HCT116 (cell line): ENCODE measurements at regions not wholly inside any gene's neighbourhood (a gene's known extent, or its start where the extent isn't known, plus 50 kb on each side); places are given as distances from the start of the nearest gene placed in this dataset.

ENCODE experiments used
- ATAC-seq: fragments of 200-7000 bp; cut with Tn5 transposase; 2 replicates; pipeline ENCODE4 v1.9.1; 2020; ENCODE audit warnings: mild to moderate bottlenecking, moderate library complexity
- BruUV-seq: library from RNA; stranded (reverse); fragments of 400-500 nt; replicated peaks from 2 replicates; lab custom pipeline; 2021; lab: Mats Ljungman, UMichigan
- CTCF ChIA-PET: fragments of 300-600 bp; sonication (Branson Sonifier 250); formaldehyde crosslinking; loops from one replicate; lab custom pipeline; 2021; ENCODE audit warnings: antibody characterized with exemption; lab: Charles Lee
- POLR2A ChIA-PET: fragments of 300-600, 350-600 bp; sonication (Branson Sonifier 250); formaldehyde crosslinking; loops from one replicate; lab custom pipeline; 2021; ENCODE audit warnings: antibody characterized with exemption; lab: Charles Lee
- RAD21 ChIA-PET, 2 experiments: fragments of 300-600 bp; sonication (Branson Sonifier 250); formaldehyde crosslinking; loops; one replicate each; lab custom pipeline; 2023; ENCODE audit warnings: low total read pairs in 2 of 2; ENCODE audit not compliant: uncharacterized antibody in 2 of 2, unreplicated experiment in 2 of 2, low non-redundant PET in 1 of 2; lab: Charles Lee
- DNase-seq: peaks from one replicate; pipeline ENCODE4 v3.0.0-alpha.2; 2010; ENCODE audit warnings: low read depth, low spot score
- H2AFZ ChIP-seq: fragments of 200-600 bp; shearing (Covaris generic), sonication (generic); 2 replicates; pipeline ENCODE4 v1.6.1; 2017; ENCODE audit warnings: low read depth, mixed run types, mixed read lengths, antibody characterized with exemption, low read length; ENCODE audit not compliant: poor library complexity, severe bottlenecking
- H3K27ac ChIP-seq: 2 replicates; pipeline ENCODE4 v1.5.1; 2012; ENCODE audit warnings: low read depth, low read length
- H3K27me3 ChIP-seq: fragments of 200-600 bp; sonication (generic); 2 replicates; pipeline ENCODE4 v1.6.1; 2016; ENCODE audit warnings: mixed run types, low read length, mixed read lengths; ENCODE audit not compliant: insufficient read depth
- H3K36me3 ChIP-seq, 2 experiments: fragments of 200-500 bp in 1 of 2; fragments of 200-600 bp in 1 of 2; sonication (Bioruptor generic) in 1 of 2; sonication (generic) in 1 of 2; 2 replicates each; pipeline versions ENCODE4 v1.5.1 to v1.6.1; 2014 to 2016; ENCODE audit warnings: low read length in 2 of 2, inconsistent platforms in 1 of 2, mixed read lengths in 1 of 2, mixed run types in 1 of 2; ENCODE audit not compliant: insufficient read depth in 2 of 2, control insufficient read depth in 1 of 2
- H3K4me1 ChIP-seq, 2 experiments: fragments of 200-600 bp in 1 of 2; sonication (generic) in 1 of 2; 2 replicates each; pipeline versions ENCODE4 v1.5.1 to v1.6.1; 2012 to 2017; ENCODE audit warnings: low read length in 2 of 2, inconsistent platforms in 1 of 2, mild to moderate bottlenecking in 1 of 2, mixed read lengths in 1 of 2, mixed run types in 1 of 2, moderate library complexity in 1 of 2; ENCODE audit not compliant: insufficient read depth in 2 of 2, control insufficient read depth in 1 of 2
- H3K4me2 ChIP-seq: fragments of 200-600 bp; sonication (generic); 2 replicates; pipeline ENCODE4 v1.6.1; 2017; ENCODE audit warnings: mixed run types, low read length, mixed read lengths
- H3K4me3 ChIP-seq, 2 experiments: fragments of 200-600 bp in 1 of 2; sonication (generic) in 1 of 2; replicated peaks in 1 of 2; 2 replicates each; pipeline ENCODE4 v1.5.1; 2011 to 2016; ENCODE audit warnings: low read length in 2 of 2, control low read depth in 1 of 2, low read depth in 1 of 2, mild to moderate bottlenecking in 1 of 2, mixed read lengths in 1 of 2, mixed run types in 1 of 2
- H3K79me2 ChIP-seq: fragments of 200-600 bp; sonication (generic); 2 replicates; pipeline ENCODE4 v1.6.1; 2017; ENCODE audit warnings: mild to moderate bottlenecking, mixed run types, low read length, moderate library complexity, mixed read lengths; ENCODE audit not compliant: insufficient read depth
- H3K9ac ChIP-seq: fragments of 200-600 bp; sonication (generic); 2 replicates; pipeline ENCODE4 v1.6.1; 2016; ENCODE audit warnings: low read length, mixed read lengths
- H3K9me2 ChIP-seq: fragments of 200-600 bp; sonication (generic), shearing (Covaris generic); 2 replicates; pipeline ENCODE4 v1.6.1; 2017; ENCODE audit warnings: mixed run types, mild to moderate bottlenecking, moderate library complexity; ENCODE audit not compliant: insufficient read depth
- H3K9me3 ChIP-seq, 2 experiments: fragments of 200-500 bp in 1 of 2; fragments of 200-600 bp in 1 of 2; sonication (Bioruptor generic) in 1 of 2; sonication (generic) in 1 of 2; 2 replicates each; pipeline ENCODE4 v1.6.1; 2014 to 2017; ENCODE audit warnings: low read length in 2 of 2, mixed read lengths in 2 of 2, inconsistent platforms in 1 of 2, low read depth in 1 of 2, mild to moderate bottlenecking in 1 of 2, mixed run types in 1 of 2, moderate library complexity in 1 of 2; ENCODE audit not compliant: control insufficient read depth in 1 of 2, insufficient read depth in 1 of 2
- H4K20me1 ChIP-seq: fragments of 200-600 bp; sonication (generic), shearing (Covaris generic); 2 replicates; pipeline ENCODE4 v1.6.1; 2017; ENCODE audit warnings: mixed run types, mild to moderate bottlenecking, moderate library complexity; ENCODE audit not compliant: insufficient read depth
- CBX3 ChIP-seq: IDR thresholded peaks from 2 replicates; pipeline ENCODE4 v1.6.1; 2012; ENCODE audit warnings: low read depth
- CEBPB ChIP-seq: IDR thresholded peaks from 2 replicates; pipeline ENCODE4 v1.6.1; 2012; ENCODE audit warnings: low read depth
- CTCF ChIP-seq, 3 experiments: fragments of 200-600 bp in 1 of 3; sonication (generic) in 1 of 3; IDR thresholded peaks in 2 of 3; conservative IDR thresholded peaks in 1 of 3; 2 replicates each; pipeline ENCODE4 v1.5.1; 2012 to 2017; ENCODE audit warnings: low read depth in 2 of 3, low read length in 2 of 3, antibody characterized with exemption in 1 of 3, borderline replicate concordance in 1 of 3, control low read depth in 1 of 3, mild to moderate bottlenecking in 1 of 3, mixed read lengths in 1 of 3, mixed run types in 1 of 3, moderate library complexity in 1 of 3; ENCODE audit not compliant: insufficient read depth in 1 of 3
- EZH2phosphoT487 ChIP-seq: fragments of 200-600 bp; IDR thresholded peaks from 2 replicates; pipeline ENCODE4 v1.6.1; 2018; ENCODE audit warnings: antibody characterized with exemption, borderline replicate concordance
- POLR2AphosphoS5 ChIP-seq: IDR thresholded peaks from 2 replicates; pipeline ENCODE4 v1.6.1; 2011; ENCODE audit warnings: mild to moderate bottlenecking, low read depth, low read length, moderate library complexity
- RAD21 ChIP-seq: IDR thresholded peaks from 2 replicates; pipeline ENCODE4 v1.6.1; 2012; ENCODE audit warnings: low read depth, mild to moderate bottlenecking
- SIN3A ChIP-seq: IDR thresholded peaks from 2 replicates; pipeline ENCODE4 v1.6.1; 2012; ENCODE audit warnings: low read depth
- SRF ChIP-seq: IDR thresholded peaks from 2 replicates; pipeline ENCODE4 v1.6.1; 2012; ENCODE audit warnings: low read depth
- YY1 ChIP-seq: IDR thresholded peaks from 2 replicates; pipeline ENCODE4 v1.6.1; 2011; ENCODE audit warnings: low read length, low read depth, moderate library complexity, mild to moderate bottlenecking; ENCODE audit not compliant: insufficient replicate concordance; ENCODE audit errors: extremely low read depth
- intact Hi-C: fragments of 100-400 bp; cut with micrococcal nuclease; formaldehyde crosslinking; loops from 2 replicates; pipeline ENCODE4 v1.10.0; 2022

DNA sequence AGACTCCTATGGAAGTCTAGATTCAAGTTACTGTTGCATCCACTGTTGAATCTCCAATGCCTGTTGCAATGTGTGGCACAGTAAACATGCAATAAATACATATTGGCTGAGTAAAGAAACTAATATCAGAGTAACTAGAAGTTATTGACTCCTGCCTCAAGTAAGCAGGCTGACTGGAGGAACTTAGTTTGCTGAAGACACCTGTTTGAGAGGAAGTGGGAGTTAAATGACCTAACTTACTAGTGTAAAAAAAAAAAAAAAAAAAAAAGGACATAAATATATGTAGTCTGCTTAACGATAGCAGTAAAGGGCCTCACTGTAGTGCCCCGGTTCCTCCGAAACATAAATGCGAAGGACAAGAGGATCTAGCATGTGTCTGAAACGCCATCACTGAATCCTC lies 249.8 kb upstream of the PRDM1 start:
- no peak overlapping the region for H2AFZ ChIP-seq
- no peak for DNase-seq
- ATAC-seq, result no peak
- H3K4me3 ChIP-seq, result no peak overlapping the region
- H4K20me1 ChIP-seq, result no peaks in the 10 kb centered on the region
- no peak overlapping the region for H3K4me2 ChIP-seq
- RAD21 ChIA-PET, result no interaction called here
- no TSS peak for BruUV-seq
- TF ChIP-seq CEBPB (no peak), CBX3 (no peak), SIN3A (no peak), SRF (no peak), YY1 (no peak), POLR2AphosphoS5 (no peak)
- TF ChIP-seq, all 23 proteins: peak for 0
- no peaks in the 10 kb centered on the region for H3K36me3 ChIP-seq
- H3K79me2 ChIP-seq, result no peaks in the 10 kb centered on the region
- no peaks in the 10 kb centered on the region for H3K4me1 ChIP-seq
- intact Hi-C loops, result loop anchor here (5.0 kb wide), 1 partner anchor 104 kb away; no protein-coding TSS in a partner anchor
- H3K27me3 ChIP-seq, result no peaks in the 10 kb centered on the region
- no peak overlapping the region for H3K9ac ChIP-seq
- no peak overlapping the region for H3K27ac ChIP-seq
- no peaks in the 10 kb centered on the region; the same call in 1 of the 2 replicates for H3K9me2 ChIP-seq
- H3K9me3 ChIP-seq, result no peaks in the 10 kb centered on the region
- ChIA-PET CTCF (no interaction called here), POLR2A (no interaction called here)

- Histone ChIP-seq H4K20me1 (no peaks in the 10 kb centered on the region), H3K27me3 (no peaks in the 10 kb centered on the region), H3K79me2 (no peaks in the 10 kb centered on the region), H3K36me3 (no peaks in the 10 kb centered on the region), H3K4me3 (no peak overlapping the region), H3K9me3 (no peaks in the 10 kb centered on the region), H3K4me1 (no peaks in the 10 kb centered on the region), H3K27ac (no peak overlapping the region), H3K9ac (no peak overlapping the region), H2AFZ (peak overlapping the region; percentile 16), H3K4me2 (no peak overlapping the region), H3K9me2 (no peaks in the 10 kb centered on the region; the same call in 1 of the 2 replicates)
- CTCF ChIA-PET, result interaction anchor here (0.7 to 1.7 kb wide), 4 partner anchors 11 to 404 kb away, joined by 3 to 13 read pairs (median 4); no protein-coding TSS in a partner anchor
- BruUV-seq, result no TSS peak
- intact Hi-C loops, result loop anchor here (5.0 kb wide), 1 partner anchor 103 kb away; no protein-coding TSS in a partner anchor
- POLR2A ChIA-PET, result no interaction called here
- RAD21 ChIA-PET, result no interaction called here
- ATAC-seq (peak; percentile 65; the same call in 1 of the 2 replicates), DNase-seq (peak; percentile 21)
- no peak for TF ChIP-seq EZH2phosphoT487
- peak; percentile 48 for TF ChIP-seq RAD21
- TF ChIP-seq CTCF (IDR thresholded peaks at IDR 0.05 in 2 of 3, conservative IDR thresholded peaks at IDR 0.05 in 1 of 3; ENCODE audit: borderline replicate concordance in 1 of 3, insufficient read depth in 1 of 3, low read depth in 2 of 3, low read length in 2 of 3), result peak; percentile 24 to 56 (median 53); a peak in 5 of 6 replicates
- TF ChIP-seq POLR2AphosphoS5, result no peak
These were observed 250.8 kb upstream of the PRDM1 start for GRCh38 chr6:105835373-105835772.
